HepG2 (cell line): ENCODE measurements at regions not wholly inside any gene's neighbourhood (a gene's known extent, or its start where the extent isn't known, plus 50 kb on each side); places are given as distances from the start of the nearest gene placed in this dataset.

Experiments used
- ATAC-seq: fragments of 200-7000 bp; cut with Tn5 transposase; 3 replicates; pipeline ENCODE4 v1.9.1; 2020; ENCODE audit warnings: mild to moderate bottlenecking, moderate library complexity
- BruUV-seq: library from RNA; stranded (reverse); fragments of 400-500 nt; replicated peaks from 2 replicates; lab custom pipeline; 2021; lab: Mats Ljungman, UMichigan
- CTCF ChIA-PET: fragments of 300-600 bp; formaldehyde crosslinking; extraction: SDS; loops from one replicate; lab custom pipeline; 2021; ENCODE audit warnings: low total read pairs, inconsistent platforms, low intra/inter-chr PET ratio; lab: Yijun Ruan, JAX
- POLR2A ChIA-PET: fragments of 350-600 bp; sonication (Branson Sonifier 250); formaldehyde crosslinking; loops from one replicate; lab custom pipeline; 2020; ENCODE audit warnings: antibody characterized with exemption, inconsistent platforms; lab: Yijun Ruan, JAX
- DNase-seq: peaks from one replicate; pipeline ENCODE4 v3.0.0-alpha.2; 2015; ENCODE audit warnings: low spot score
- FAIRE-seq: peaks from 3 replicates; lab custom pipeline; 2011; peaks lifted over from hg19 to GRCh38; lab: Jason Lieb, UNC
- H2AFZ ChIP-seq: one replicate; pipeline ENCODE4 v1.6.1; 2011; ENCODE audit warnings: low read length, inconsistent platforms
- H3K27ac ChIP-seq: fragments of 300-600 bp; 3 replicates; pipeline ENCODE4 v1.8.0; 2011; ENCODE audit warnings: mixed run types, mild to moderate bottlenecking, mixed read lengths, low read length, inconsistent platforms; ENCODE audit not compliant: insufficient read depth; ENCODE audit errors: extremely low read length
- H3K27me3 ChIP-seq, 2 experiments: fragments of 200-600 bp in 1 of 2; 2 replicates in 1 of 2; 3 replicates in 1 of 2; pipeline versions ENCODE4 v1.6.0 to v1.8.0; 2011; ENCODE audit warnings: low read length in 2 of 2, mild to moderate bottlenecking in 2 of 2, moderate library complexity in 2 of 2, inconsistent platforms in 1 of 2; ENCODE audit not compliant: insufficient read depth in 2 of 2, control insufficient read depth in 1 of 2
- H3K36me3 ChIP-seq, 2 experiments: fragments of 200-600 bp in 1 of 2; replicated peaks in 1 of 2; 2 replicates in 1 of 2; 3 replicates in 1 of 2; pipeline versions ENCODE4 v1.5.1 to v1.8.0; 2011; ENCODE audit warnings: low read length in 2 of 2, inconsistent platforms in 1 of 2; ENCODE audit not compliant: insufficient read depth in 2 of 2, control insufficient read depth in 1 of 2
- H3K4me1 ChIP-seq: 2 replicates; pipeline ENCODE4 v1.5.1; 2012; ENCODE audit warnings: low read length, inconsistent platforms; ENCODE audit not compliant: insufficient read depth
- H3K4me2 ChIP-seq: 2 replicates; pipeline ENCODE4 v1.6.0; 2011; ENCODE audit warnings: low read depth, low read length, inconsistent platforms
- H3K4me3 ChIP-seq, 3 experiments: fragments of 200-600 bp in 1 of 3; sonication (generic), shearing (Covaris generic) in 1 of 3; replicated peaks in 1 of 3; 2 replicates each; pipeline ENCODE4 v1.5.1; 2011 to 2016; ENCODE audit warnings: low read length in 3 of 3, inconsistent platforms in 2 of 3, low read depth in 2 of 3, mild to moderate bottlenecking in 2 of 3, control low read depth in 1 of 3, mixed read lengths in 1 of 3; ENCODE audit not compliant: insufficient read depth in 1 of 3
- H3K79me2 ChIP-seq: one replicate; pipeline ENCODE4 v1.6.1; 2011; ENCODE audit warnings: low read length, inconsistent platforms; ENCODE audit not compliant: insufficient read depth
- H3K9ac ChIP-seq: 2 replicates; pipeline ENCODE4 v1.6.0; 2011; ENCODE audit warnings: mild to moderate bottlenecking, low read depth, low read length, inconsistent platforms; ENCODE audit not compliant: insufficient read depth
- H3K9me3 ChIP-seq: 2 replicates; pipeline ENCODE4 v1.5.1; 2012; ENCODE audit warnings: mild to moderate bottlenecking, low read length
- H4K20me1 ChIP-seq: 2 replicates; pipeline ENCODE4 v1.6.0; 2011; ENCODE audit warnings: inconsistent platforms, mild to moderate bottlenecking, low read length, moderate library complexity; ENCODE audit not compliant: insufficient read depth
- CEBPB ChIP-seq: IDR thresholded peaks from 2 replicates; pipeline ENCODE4 v1.6.1; 2011; ENCODE audit warnings: low read depth, low read length, improper control_type of control experiment, borderline replicate concordance
- CREM ChIP-seq, 2 experiments: sonication (generic) in 1 of 2; formaldehyde crosslinking in 1 of 2; IDR thresholded peaks; 2 replicates each; pipeline versions ENCODE4 v1.4.0 to v1.6.1; 2016 to 2020; ENCODE audit warnings: antibody characterized with exemption in 1 of 2, mild to moderate bottlenecking in 1 of 2, missing genetic modification reagents in 1 of 2
- GATAD2A ChIP-seq: IDR thresholded peaks from 2 replicates; pipeline ENCODE4 v1.6.1; 2016
- KMT2B ChIP-seq: IDR thresholded peaks from 2 replicates; pipeline ENCODE4 v1.6.1; 2016; ENCODE audit warnings: missing genetic modification reagents, missing compliant biosample characterization
- NFATC3 ChIP-seq: sonication (generic); formaldehyde crosslinking; IDR thresholded peaks from 2 replicates; pipeline ENCODE4 v1.5.1; 2020; ENCODE audit warnings: mild to moderate bottlenecking, missing genetic modification reagents
- RXRB ChIP-seq: IDR thresholded peaks from 2 replicates; pipeline ENCODE4 v1.6.1; 2016; ENCODE audit warnings: borderline replicate concordance, missing genetic modification reagents, missing compliant biosample characterization
- ZNF124 ChIP-seq: sonication (generic); formaldehyde crosslinking; IDR thresholded peaks from 2 replicates; pipeline ENCODE4 v1.4.0; 2020; ENCODE audit warnings: missing genetic modification reagents
- ZNF136 ChIP-seq: sonication (generic); formaldehyde crosslinking; IDR thresholded peaks from 2 replicates; pipeline ENCODE4 v1.8.1; 2022; ENCODE audit warnings: low read depth, mild to moderate bottlenecking, moderate library complexity, missing genetic modification reagents
- ZNF549 ChIP-seq: sonication (generic); formaldehyde crosslinking; IDR thresholded peaks from 2 replicates; pipeline ENCODE4 v1.5.0; 2020; ENCODE audit warnings: missing genetic modification reagents
- WGBS: methylation state at CpG from one replicate; pipeline ENCODE4 v1.1.6; 2017; ENCODE audit warnings: low lambda C conversion rate; 5-methylcytosine and 5-hydroxymethylcytosine counted together
- in situ Hi-C: cut with HindIII; loops from 2 replicates; pipeline ENCODE4 v1.10.0; 2017; ENCODE audit warnings: low pct_unique_long_range_greater_than_20kb; ENCODE audit not compliant: extremely low pct_ligation_motif_present
- intact Hi-C: fragments of 100-400 bp; cut with micrococcal nuclease; formaldehyde crosslinking; loops from one replicate; pipeline ENCODE4 v1.10.0; 2022; ENCODE audit not compliant: unreplicated experiment
- TF ChIP-seq, protein P1 (sequence below): IDR thresholded peaks from 2 replicates; pipeline ENCODE4 v1.6.1; 2016; ENCODE audit warnings: low read depth
- TF ChIP-seq, protein P2 (sequence below): IDR thresholded peaks from 2 replicates; pipeline ENCODE4 v1.4.0; 2020; ENCODE audit warnings: mild to moderate bottlenecking, missing genetic modification reagents

- WGBS = 67% methylated on average over 1 of the region's 1 CpG
- in situ Hi-C loops = no loop called here
- no peak overlapping the region for H3K27ac ChIP-seq
Observed at GRCh38 chr3:15948388-15948787, 150.6 kb upstream of the ANKRD28 start.

GRCh38 chr3:15952543-15953175, 154.9 kb upstream of the ANKRD28 start:
- peak; percentile 16 for DNase-seq
- Histone ChIP-seq H4K20me1 (no peaks in the 10 kb centered on the region), H3K27me3 (no peaks in the 10 kb centered on the region), H3K36me3 (no peaks in the 10 kb centered on the region), H3K27ac (peak overlapping the region; percentile 55), H3K79me2 (no peaks in the 10 kb centered on the region), H2AFZ (no peak overlapping the region), H3K4me2 (peak overlapping the region; percentile 29; the same call in 1 of the 2 replicates), H3K9ac (no peak overlapping the region), H3K4me3 (no peak overlapping the region), H3K9me3 (no peaks in the 10 kb centered on the region), H3K4me1 (peaks cover 34% of the 10 kb centered on the region)
- ChIA-PET CTCF (no interaction called here), POLR2A (no interaction called here)
- peak; percentile 87 for ATAC-seq
- BruUV-seq = no TSS peak
- FAIRE-seq = peak; percentile 26
- in situ Hi-C loops (no loop called here), intact Hi-C loops (no loop called here)
- 38% methylated on average over 2 of the region's 2 CpGs for WGBS
- TF ChIP-seq, protein P1, sequence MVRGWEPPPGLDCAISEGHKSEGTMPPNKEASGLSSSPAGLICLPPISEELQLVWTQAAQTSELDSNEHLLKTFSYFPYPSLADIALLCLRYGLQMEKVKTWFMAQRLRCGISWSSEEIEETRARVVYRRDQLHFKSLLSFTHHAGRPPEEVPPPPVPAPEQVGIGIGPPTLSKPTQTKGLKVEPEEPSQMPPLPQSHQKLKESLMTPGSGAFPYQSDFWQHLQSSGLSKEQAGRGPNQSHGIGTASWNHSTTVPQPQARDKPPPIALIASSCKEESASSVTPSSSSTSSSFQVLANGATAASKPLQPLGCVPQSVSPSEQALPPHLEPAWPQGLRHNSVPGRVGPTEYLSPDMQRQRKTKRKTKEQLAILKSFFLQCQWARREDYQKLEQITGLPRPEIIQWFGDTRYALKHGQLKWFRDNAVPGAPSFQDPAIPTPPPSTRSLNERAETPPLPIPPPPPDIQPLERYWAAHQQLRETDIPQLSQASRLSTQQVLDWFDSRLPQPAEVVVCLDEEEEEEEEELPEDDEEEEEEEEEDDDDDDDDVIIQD (CRISPR knock-in tag) = 0 out of 2 replicates have a peak, but pooled peaks have one; percentile 30
- no peak for TF ChIP-seq KMT2B
- TF ChIP-seq, protein P2, sequence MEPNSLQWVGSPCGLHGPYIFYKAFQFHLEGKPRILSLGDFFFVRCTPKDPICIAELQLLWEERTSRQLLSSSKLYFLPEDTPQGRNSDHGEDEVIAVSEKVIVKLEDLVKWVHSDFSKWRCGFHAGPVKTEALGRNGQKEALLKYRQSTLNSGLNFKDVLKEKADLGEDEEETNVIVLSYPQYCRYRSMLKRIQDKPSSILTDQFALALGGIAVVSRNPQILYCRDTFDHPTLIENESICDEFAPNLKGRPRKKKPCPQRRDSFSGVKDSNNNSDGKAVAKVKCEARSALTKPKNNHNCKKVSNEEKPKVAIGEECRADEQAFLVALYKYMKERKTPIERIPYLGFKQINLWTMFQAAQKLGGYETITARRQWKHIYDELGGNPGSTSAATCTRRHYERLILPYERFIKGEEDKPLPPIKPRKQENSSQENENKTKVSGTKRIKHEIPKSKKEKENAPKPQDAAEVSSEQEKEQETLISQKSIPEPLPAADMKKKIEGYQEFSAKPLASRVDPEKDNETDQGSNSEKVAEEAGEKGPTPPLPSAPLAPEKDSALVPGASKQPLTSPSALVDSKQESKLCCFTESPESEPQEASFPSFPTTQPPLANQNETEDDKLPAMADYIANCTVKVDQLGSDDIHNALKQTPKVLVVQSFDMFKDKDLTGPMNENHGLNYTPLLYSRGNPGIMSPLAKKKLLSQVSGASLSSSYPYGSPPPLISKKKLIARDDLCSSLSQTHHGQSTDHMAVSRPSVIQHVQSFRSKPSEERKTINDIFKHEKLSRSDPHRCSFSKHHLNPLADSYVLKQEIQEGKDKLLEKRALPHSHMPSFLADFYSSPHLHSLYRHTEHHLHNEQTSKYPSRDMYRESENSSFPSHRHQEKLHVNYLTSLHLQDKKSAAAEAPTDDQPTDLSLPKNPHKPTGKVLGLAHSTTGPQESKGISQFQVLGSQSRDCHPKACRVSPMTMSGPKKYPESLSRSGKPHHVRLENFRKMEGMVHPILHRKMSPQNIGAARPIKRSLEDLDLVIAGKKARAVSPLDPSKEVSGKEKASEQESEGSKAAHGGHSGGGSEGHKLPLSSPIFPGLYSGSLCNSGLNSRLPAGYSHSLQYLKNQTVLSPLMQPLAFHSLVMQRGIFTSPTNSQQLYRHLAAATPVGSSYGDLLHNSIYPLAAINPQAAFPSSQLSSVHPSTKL = peak; percentile 60
- peak; percentile 39 for TF ChIP-seq RXRB
- no peak for TF ChIP-seq ZNF136 (CRISPR knock-in tag)
- TF ChIP-seq NFATC3 (CRISPR knock-in tag) = no peak
- TF ChIP-seq CREM (IDR thresholded peaks at IDR 0.05) = peak; percentile 30; the same call in 1 of the 2 replicates
- no peak for TF ChIP-seq CREM (CRISPR knock-in tag; IDR thresholded peaks at IDR 0.05)
- peak; percentile 74 for TF ChIP-seq GATAD2A

More at GRCh38 chr3:15948388-15948787, 150.6 kb upstream of the ANKRD28 start:
- no peak for TF ChIP-seq ZNF549 (CRISPR knock-in tag)
- no peak for TF ChIP-seq ZNF124 (CRISPR knock-in tag)
- no peak for TF ChIP-seq NFATC3 (CRISPR knock-in tag)
- TF ChIP-seq CEBPB = 0 out of 2 replicates have a peak, but pooled peaks have one; percentile 6
- BruUV-seq = no TSS peak
- H3K36me3 ChIP-seq = no peaks in the 10 kb centered on the region
- no peaks in the 10 kb centered on the region for H3K27me3 ChIP-seq
- ATAC-seq (no peak), DNase-seq (no peak), FAIRE-seq (no peak)
- H3K9me3 ChIP-seq = no peaks in the 10 kb centered on the region
- intact Hi-C loops = no loop called here
- no peak overlapping the region for H2AFZ ChIP-seq
- H3K79me2 ChIP-seq = no peaks in the 10 kb centered on the region
- H4K20me1 ChIP-seq = no peaks in the 10 kb centered on the region
- peaks cover 15% of the 10 kb centered on the region for H3K4me1 ChIP-seq
- H3K4me3 ChIP-seq = no peak overlapping the region
- ChIA-PET POLR2A (no interaction called here), CTCF (no interaction called here)
- H3K4me2 ChIP-seq = no peak overlapping the region
- no peak overlapping the region for H3K9ac ChIP-seq
